MM.1S (cell line): ENCODE measurements at regions not wholly inside any gene's neighbourhood (a gene's known extent, or its start where the extent isn't known, plus 50 kb on each side); places are given as distances from the start of the nearest gene placed in this dataset.

Experiments
- CTCF ChIP-seq: fragments of 300-600 bp; sonication (generic); IDR thresholded peaks from 2 replicates; pipeline ENCODE4 v1.5.1; 2016; ENCODE audit warnings: antibody characterized with exemption, low read length, mixed read lengths
- EZH2 ChIP-seq: fragments of 300-600 bp; sonication (generic); optimal IDR thresholded peaks from 2 replicates; pipeline ENCODE3; 2017; ENCODE audit warnings: low read depth, mild to moderate bottlenecking, antibody characterized with exemption, low read length, mixed read lengths
- EZH2phosphoT487 ChIP-seq: fragments of 300-600 bp; sonication (generic); IDR thresholded peaks from 2 replicates; pipeline ENCODE4 v1.6.1; 2018; ENCODE audit warnings: antibody characterized with exemption, low read length

- TF ChIP-seq CTCF (no peak), EZH2 (no peak), EZH2phosphoT487 (no peak)
Observed at GRCh38 chr14:22164616-22165015, 424.4 kb downstream of the DAD1 start.
